ENCODE measurements at regions not wholly inside any gene's neighbourhood (a gene's known extent, or its start where the extent isn't known, plus 50 kb on each side); places are given as distances from the start of the nearest gene placed in this dataset.

- TF ChIP-seq CTCF (IDR thresholded peaks at IDR 0.05) (no peak), POLR2A (IDR thresholded peaks at IDR 0.05) (no peak)
These were observed 171.2 kb downstream of the ADCYAP1 start for GRCh38 chr18:1075876-1076275.

Measured in right lobe of liver (tissue), 4 donors.